Suprapubic skin (tissue), 4 donors: ENCODE measurements at regions not wholly inside any gene's neighbourhood (a gene's known extent, or its start where the extent isn't known, plus 50 kb on each side); places are given as distances from the start of the nearest gene placed in this dataset.

ENCODE experiments used
- DNase-seq, 2 donors: peaks; one replicate each; pipeline ENCODE4 v3.0.0-alpha.2; 2019; ENCODE audit warnings: low spot score in 2 of 2
- H3K27ac ChIP-seq: fragments of 200-600 bp; sonication (generic); one replicate; pipeline ENCODE4 v1.5.1; 2019
- H3K27me3 ChIP-seq: fragments of 200-600 bp; sonication (generic); one replicate; pipeline ENCODE4 v1.5.1; 2019
- H3K36me3 ChIP-seq: fragments of 200-600 bp; sonication (generic); one replicate; pipeline ENCODE4 v1.5.1; 2019
- H3K4me1 ChIP-seq: fragments of 200-600 bp; sonication (generic); one replicate; pipeline ENCODE4 v1.5.1; 2019
- H3K4me3 ChIP-seq: fragments of 200-600 bp; sonication (generic); one replicate; pipeline ENCODE4 v1.5.1; 2019; ENCODE audit warnings: mild to moderate bottlenecking
- H3K9me3 ChIP-seq: fragments of 200-600 bp; sonication (generic); one replicate; pipeline ENCODE4 v1.5.1; 2019
- CTCF ChIP-seq, 2 donors: fragments of 200-600 bp in 1 of 2; fragments of 450-650 bp in 1 of 2; sonication (generic) in 1 of 2; IDR thresholded peaks; one replicate each; pipeline ENCODE4 v1.5.1; 2016 to 2019; ENCODE audit warnings: antibody characterized with exemption in 2 of 2, mild to moderate bottlenecking in 1 of 2, moderate library complexity in 1 of 2
- EP300 ChIP-seq: sonication (generic); formaldehyde crosslinking; IDR thresholded peaks from one replicate; pipeline ENCODE4 v1.6.1; 2017; ENCODE audit warnings: antibody characterized with exemption
- POLR2A ChIP-seq, 2 donors: fragments of 450-650 bp; IDR thresholded peaks; one replicate each; pipeline ENCODE4 v1.6.1; 2017; ENCODE audit warnings: antibody characterized with exemption in 2 of 2, mild to moderate bottlenecking in 2 of 2, moderate library complexity in 2 of 2
- POLR2AphosphoS5 ChIP-seq, 3 donors: sonication (generic); formaldehyde crosslinking; IDR thresholded peaks; one replicate each; pipeline ENCODE4 v1.6.1; 2017; ENCODE audit warnings: antibody characterized with exemption in 3 of 3
- WGBS: methylation state at CpG from one replicate; pipeline ENCODE4 v1.1.5; 2018; 5-methylcytosine and 5-hydroxymethylcytosine counted together

DNA sequence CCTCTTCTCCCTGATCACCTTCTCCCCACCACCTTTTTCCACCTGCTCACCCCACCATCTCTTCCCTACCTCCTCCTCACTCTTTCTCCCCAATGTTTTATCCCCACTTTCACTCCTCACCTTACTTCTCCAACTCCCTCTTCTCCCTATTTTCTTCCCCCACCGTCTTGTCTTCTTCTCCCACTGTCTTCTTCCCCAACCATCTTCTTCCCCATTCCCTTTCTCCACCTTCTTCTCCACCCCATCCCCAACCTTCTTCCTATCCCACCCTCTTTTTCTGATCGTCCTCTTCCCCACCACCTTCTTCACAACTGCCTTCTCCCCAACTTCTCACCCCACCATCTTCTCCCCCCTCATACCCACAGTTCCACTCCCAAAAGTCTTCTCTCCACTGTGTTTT is 929.4 kb downstream of the UQCRFS1 start:
- Histone ChIP-seq H3K27me3 (peaks cover 7% of the 10 kb centered on the region), H3K27ac (no peak overlapping the region), H3K4me3 (no peak overlapping the region), H3K9me3 (no peaks in the 10 kb centered on the region), H3K36me3 (no peaks in the 10 kb centered on the region), H3K4me1 (no peaks in the 10 kb centered on the region)
- DNase-seq: no peak
- WGBS: 92% methylated on average over 2 of the region's 2 CpGs
- TF ChIP-seq POLR2AphosphoS5 (IDR thresholded peaks at IDR 0.05) (no peak), CTCF (IDR thresholded peaks at IDR 0.05) (no peak), EP300 (no peak), POLR2A (IDR thresholded peaks at IDR 0.05) (no peak)

GRCh38 chr19:28281676-28282075 is 931.3 kb downstream of the UQCRFS1 start:
- Histone ChIP-seq H3K27me3 (peaks cover 7% of the 10 kb centered on the region), H3K4me3 (no peak overlapping the region), H3K36me3 (no peaks in the 10 kb centered on the region), H3K27ac (no peak overlapping the region), H3K4me1 (no peaks in the 10 kb centered on the region), H3K9me3 (no peaks in the 10 kb centered on the region)
- WGBS: 95% methylated on average over 1 of the region's 1 CpG
- TF ChIP-seq POLR2AphosphoS5 (IDR thresholded peaks at IDR 0.05): no peak
- TF ChIP-seq POLR2A (IDR thresholded peaks at IDR 0.05): no peak
- TF ChIP-seq EP300: no peak
- TF ChIP-seq CTCF (IDR thresholded peaks at IDR 0.05): no peak
- no peak for DNase-seq

DNA sequence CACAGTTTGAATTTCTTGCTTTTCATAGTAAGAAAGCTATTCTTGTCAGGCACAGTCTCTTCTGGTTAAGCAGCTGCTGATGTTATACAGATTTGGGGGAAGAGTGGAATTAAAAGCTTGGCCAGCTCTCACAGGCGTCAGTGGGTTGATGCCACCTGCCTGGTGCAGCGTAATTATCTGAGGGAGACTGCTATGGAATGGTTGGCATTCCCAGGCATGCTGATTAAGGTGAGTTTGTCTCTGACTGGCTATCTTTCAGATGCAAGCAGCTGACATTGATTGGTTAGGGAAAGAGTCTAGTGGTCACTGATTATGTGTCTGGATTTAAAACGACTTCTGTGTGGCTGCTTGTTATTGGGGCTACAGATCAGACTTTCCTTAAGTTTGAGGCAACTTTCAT is 948.4 kb downstream of the UQCRFS1 start:
- Histone ChIP-seq H3K27me3 (no peaks in the 10 kb centered on the region), H3K27ac (no peak overlapping the region), H3K9me3 (no peaks in the 10 kb centered on the region), H3K36me3 (no peaks in the 10 kb centered on the region), H3K4me3 (no peak overlapping the region), H3K4me1 (no peaks in the 10 kb centered on the region)
- no peak for DNase-seq
- no peak for TF ChIP-seq CTCF (IDR thresholded peaks at IDR 0.05)
- no peak for TF ChIP-seq POLR2AphosphoS5 (IDR thresholded peaks at IDR 0.05)
- TF ChIP-seq EP300: no peak
- TF ChIP-seq POLR2A (IDR thresholded peaks at IDR 0.05): no peak
- WGBS: 52% methylated on average over 3 of the region's 3 CpGs

- 43% methylated on average over 3 of the region's 3 CpGs for WGBS
Observed at GRCh38 chr19:28258829-28259228, 954.1 kb downstream of the UQCRFS1 start.

DNA sequence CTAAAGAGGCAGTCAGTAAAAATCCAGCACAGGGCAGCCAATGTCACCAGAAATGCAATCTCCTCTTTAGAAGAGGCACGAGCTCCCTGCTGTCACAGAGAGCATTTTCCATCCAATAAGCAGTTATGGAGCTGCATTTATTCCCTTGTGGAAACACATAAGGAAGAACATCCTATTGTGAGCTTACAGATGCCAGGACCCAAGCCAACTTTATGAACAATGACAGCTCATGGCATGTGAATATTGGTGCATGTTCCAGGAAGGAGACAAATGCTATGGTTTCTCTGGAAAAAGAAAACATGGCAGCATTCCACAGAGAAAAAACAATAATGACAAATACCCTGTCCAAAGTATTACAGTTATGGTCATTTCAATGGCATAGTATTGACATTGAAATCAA is 955.6 kb downstream of the UQCRFS1 start:
- TF ChIP-seq EP300: no peak
- TF ChIP-seq POLR2AphosphoS5 (IDR thresholded peaks at IDR 0.05): no peak
- no peak for TF ChIP-seq CTCF (IDR thresholded peaks at IDR 0.05)
- no peak for TF ChIP-seq POLR2A (IDR thresholded peaks at IDR 0.05)
- DNase-seq: no peak

More at GRCh38 chr19:28258829-28259228, 954.1 kb downstream of the UQCRFS1 start:
- H3K4me1 ChIP-seq: no peaks in the 10 kb centered on the region
- DNase-seq: no peak
- no peaks in the 10 kb centered on the region for H3K36me3 ChIP-seq
- no peaks in the 10 kb centered on the region for H3K9me3 ChIP-seq
- no peaks in the 10 kb centered on the region for H3K27me3 ChIP-seq
- TF ChIP-seq CTCF (IDR thresholded peaks at IDR 0.05) (no peak), POLR2A (IDR thresholded peaks at IDR 0.05) (no peak), EP300 (no peak), POLR2AphosphoS5 (IDR thresholded peaks at IDR 0.05) (no peak)
- no peak overlapping the region for H3K4me3 ChIP-seq
- no peak overlapping the region for H3K27ac ChIP-seq

More for the DNA sequence above, 955.6 kb downstream of the UQCRFS1 start:
- Histone ChIP-seq H3K36me3 (no peaks in the 10 kb centered on the region), H3K4me3 (no peak overlapping the region), H3K27ac (no peak overlapping the region), H3K9me3 (no peaks in the 10 kb centered on the region), H3K27me3 (no peaks in the 10 kb centered on the region), H3K4me1 (no peaks in the 10 kb centered on the region)
- WGBS: 25% methylated on average over 1 of the region's 1 CpG
